Keratinocyte (primary cell): ENCODE measurements at regions not wholly inside any gene's neighbourhood (a gene's known extent, or its start where the extent isn't known, plus 50 kb on each side); places are given as distances from the start of the nearest gene placed in this dataset.

Experiments
- DNase-seq: peaks from one replicate; pipeline ENCODE4 v3.0.0-alpha.2; 2011; ENCODE audit warnings: low read depth, missing footprints, low spot score
- FAIRE-seq: peaks from 2 replicates; lab custom pipeline; 2011; peaks lifted over from hg19 to GRCh38; lab: Jason Lieb, UNC
- H2AFZ ChIP-seq: 2 replicates; pipeline ENCODE4 v1.6.0; 2012; ENCODE audit warnings: low read length, control low read depth, inconsistent platforms; ENCODE audit not compliant: control insufficient read depth
- H3K27ac ChIP-seq: 2 replicates; pipeline ENCODE4 v1.5.1; 2011; ENCODE audit warnings: low read length; ENCODE audit not compliant: control insufficient read depth, insufficient read depth
- H3K27me3 ChIP-seq: 3 replicates; pipeline ENCODE4 v1.6.0; 2011; ENCODE audit warnings: low read length; ENCODE audit not compliant: control insufficient read depth, insufficient read depth; ENCODE audit errors: extremely low read depth
- H3K36me3 ChIP-seq, 2 experiments: 2 replicates in 1 of 2; 3 replicates in 1 of 2; pipeline ENCODE4 v1.5.1; 2011; ENCODE audit warnings: low read length in 2 of 2, mild to moderate bottlenecking in 1 of 2; ENCODE audit not compliant: control insufficient read depth in 2 of 2, insufficient read depth in 2 of 2; ENCODE audit errors: extremely low read depth in 1 of 2
- H3K4me1 ChIP-seq: 3 replicates; pipeline ENCODE4 v1.5.1; 2011; ENCODE audit warnings: low read length; ENCODE audit not compliant: control insufficient read depth, insufficient read depth; ENCODE audit errors: extremely low read depth
- H3K4me2 ChIP-seq: 3 replicates; pipeline ENCODE4 v1.6.0; 2011; ENCODE audit warnings: low read depth, low read length; ENCODE audit not compliant: control insufficient read depth, insufficient read depth; ENCODE audit errors: extremely low read depth
- H3K4me3 ChIP-seq, 3 experiments: fragments of 200-600 bp in 1 of 3; sonication (generic) in 1 of 3; 2 replicates in 2 of 3; 3 replicates in 1 of 3; pipeline ENCODE4 v1.5.1; 2011 to 2016; ENCODE audit warnings: low read length in 3 of 3, mild to moderate bottlenecking in 3 of 3, control low read depth in 2 of 3, inconsistent platforms in 1 of 3, low read depth in 1 of 3, mixed read lengths in 1 of 3, mixed run types in 1 of 3, moderate library complexity in 1 of 3; ENCODE audit not compliant: control insufficient read depth in 2 of 3, insufficient read depth in 2 of 3; ENCODE audit errors: extremely low read depth in 1 of 3
- H3K79me2 ChIP-seq: 2 replicates; pipeline ENCODE4 v1.6.0; 2012; ENCODE audit warnings: low read length; ENCODE audit not compliant: control insufficient read depth, insufficient read depth
- H3K9ac ChIP-seq: 3 replicates; pipeline ENCODE4 v1.6.0; 2011; ENCODE audit warnings: low read length; ENCODE audit not compliant: control insufficient read depth, insufficient read depth; ENCODE audit errors: extremely low read depth
- H3K9me1 ChIP-seq: 3 replicates; pipeline ENCODE4 v1.6.0; 2011; ENCODE audit warnings: low read length; ENCODE audit not compliant: control insufficient read depth, insufficient read depth; ENCODE audit errors: extremely low read depth
- H3K9me3 ChIP-seq: 2 replicates; pipeline ENCODE4 v1.5.1; 2012; ENCODE audit warnings: low read depth, low read length; ENCODE audit not compliant: control insufficient read depth
- H4K20me1 ChIP-seq: 3 replicates; pipeline ENCODE4 v1.6.0; 2011; ENCODE audit warnings: low read length; ENCODE audit not compliant: control insufficient read depth, insufficient read depth; ENCODE audit errors: extremely low read depth
- CTCF ChIP-seq, 3 experiments: IDR thresholded peaks in 1 of 3; conservative IDR thresholded peaks in 1 of 3; optimal IDR thresholded peaks in 1 of 3; 2 replicates in 2 of 3; 3 replicates in 1 of 3; pipeline versions ENCODE3 to v1.5.1; 2011; ENCODE audit warnings: low read length in 3 of 3, mild to moderate bottlenecking in 3 of 3, moderate library complexity in 2 of 3, control low read depth in 1 of 3, inconsistent platforms in 1 of 3; ENCODE audit not compliant: insufficient read depth in 2 of 3; ENCODE audit errors: extremely low read depth in 1 of 3
- EZH2 ChIP-seq: IDR thresholded peaks from one replicate; pipeline ENCODE4 v1.6.1; 2012; ENCODE audit warnings: inconsistent platforms, mild to moderate bottlenecking, low read length, moderate library complexity
- dilution Hi-C: fragments of 300-500 bp; cut with MboI; formaldehyde crosslinking; loops from one replicate; pipeline ENCODE4 v1.7.0; 2020; ENCODE audit warnings: low sequenced_read_pairs; ENCODE audit not compliant: extremely low pct_ligation_motif_present

- Histone ChIP-seq H3K9me3 (no peaks in the 10 kb centered on the region), H3K27ac (no peak overlapping the region), H3K79me2 (no peaks in the 10 kb centered on the region), H3K36me3 (no peaks in the 10 kb centered on the region), H3K9me1 (no peaks in the 10 kb centered on the region), H2AFZ (no peak overlapping the region), H3K4me3 (no peak overlapping the region), H3K4me1 (no peaks in the 10 kb centered on the region), H3K4me2 (no peak overlapping the region), H4K20me1 (no peaks in the 10 kb centered on the region), H3K27me3 (no peaks in the 10 kb centered on the region), H3K9ac (no peak overlapping the region)
- dilution Hi-C loops = no loop called here
- FAIRE-seq = no peak
- TF ChIP-seq CTCF (optimal IDR thresholded peaks at IDR 0.05 in 1 of 3, IDR thresholded peaks at IDR 0.05 in 1 of 3, conservative IDR thresholded peaks at IDR 0.05 in 1 of 3; ENCODE audit: extremely low read depth in 1 of 3, insufficient read depth in 2 of 3, low read length in 3 of 3) (no peak), EZH2 (no peak)
- no peak for DNase-seq
These were observed 1303.0 kb downstream of the LRFN5 start for GRCh38 chr14:42909659-42910058.

- FAIRE-seq (no peak), DNase-seq (no peak)
- Histone ChIP-seq H3K4me1 (no peaks in the 10 kb centered on the region), H3K4me3 (no peak overlapping the region), H3K9ac (no peak overlapping the region), H3K9me1 (no peaks in the 10 kb centered on the region), H3K36me3 (no peaks in the 10 kb centered on the region), H3K79me2 (no peaks in the 10 kb centered on the region), H3K4me2 (no peak overlapping the region), H3K27me3 (no peaks in the 10 kb centered on the region), H3K9me3 (no peaks in the 10 kb centered on the region), H4K20me1 (no peaks in the 10 kb centered on the region), H2AFZ (no peak overlapping the region), H3K27ac (no peak overlapping the region)
- dilution Hi-C loops = no loop called here
- no peak for TF ChIP-seq EZH2
- no peak for TF ChIP-seq CTCF (optimal IDR thresholded peaks at IDR 0.05 in 1 of 3, IDR thresholded peaks at IDR 0.05 in 1 of 3, conservative IDR thresholded peaks at IDR 0.05 in 1 of 3; ENCODE audit: extremely low read depth in 1 of 3, insufficient read depth in 2 of 3, low read length in 3 of 3)
These were observed 1286.5 kb downstream of the LRFN5 start for GRCh38 chr14:42893183-42893582.
